ENCODE measurements at regions not wholly inside any gene's neighbourhood (a gene's known extent, or its start where the extent isn't known, plus 50 kb on each side); places are given as distances from the start of the nearest gene placed in this dataset.

GRCh38 chr12:12004524-12004923, 66.2 kb upstream of the BCL2L14 start:
- no peak for TF ChIP-seq EP300 (IDR thresholded peaks at IDR 0.05)
- no peak for TF ChIP-seq CTCF (IDR thresholded peaks at IDR 0.05)

Measured in ovary (tissue), 3 donors.